HUDEP-2 (cell line): ENCODE measurements at regions not wholly inside any gene's neighbourhood (a gene's known extent, or its start where the extent isn't known, plus 50 kb on each side); places are given as distances from the start of the nearest gene placed in this dataset.

Experiments used
- DNase-seq, 76 experiments: peaks; one replicate each; lab custom pipeline; 2025; ENCODE audit not compliant: unreplicated experiment in 76 of 76; lab: John Stamatoyannopoulos, UW

- no peak for DNase-seq
Measured at GRCh38 chr2:241924069-241924908, 54.8 kb downstream of the RTP5 start.

GRCh38 chr2:241924909-241925250, 55.4 kb downstream of the RTP5 start:
- no peak for DNase-seq

DNA sequence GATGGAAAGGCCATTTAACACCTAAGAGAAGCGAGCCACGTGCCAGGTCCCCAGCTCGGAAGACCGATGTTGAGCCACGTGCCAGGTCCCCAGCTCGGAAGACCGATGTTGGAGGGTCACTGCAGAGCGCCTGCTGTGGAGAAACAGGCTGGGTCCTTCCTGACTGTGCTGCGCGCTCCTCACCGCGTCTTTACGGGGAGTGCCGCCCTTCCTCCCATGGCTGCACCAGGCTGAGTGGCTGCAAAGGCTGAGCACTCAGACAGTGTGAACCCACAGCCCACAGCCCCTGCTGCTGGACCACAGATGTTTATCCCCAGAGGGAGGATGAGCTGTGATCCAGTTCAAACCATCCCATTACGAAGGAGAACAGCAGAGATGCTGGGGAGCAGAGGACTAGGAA, 55.7 kb downstream of the RTP5 start:
- DNase-seq: no peak

DNA sequence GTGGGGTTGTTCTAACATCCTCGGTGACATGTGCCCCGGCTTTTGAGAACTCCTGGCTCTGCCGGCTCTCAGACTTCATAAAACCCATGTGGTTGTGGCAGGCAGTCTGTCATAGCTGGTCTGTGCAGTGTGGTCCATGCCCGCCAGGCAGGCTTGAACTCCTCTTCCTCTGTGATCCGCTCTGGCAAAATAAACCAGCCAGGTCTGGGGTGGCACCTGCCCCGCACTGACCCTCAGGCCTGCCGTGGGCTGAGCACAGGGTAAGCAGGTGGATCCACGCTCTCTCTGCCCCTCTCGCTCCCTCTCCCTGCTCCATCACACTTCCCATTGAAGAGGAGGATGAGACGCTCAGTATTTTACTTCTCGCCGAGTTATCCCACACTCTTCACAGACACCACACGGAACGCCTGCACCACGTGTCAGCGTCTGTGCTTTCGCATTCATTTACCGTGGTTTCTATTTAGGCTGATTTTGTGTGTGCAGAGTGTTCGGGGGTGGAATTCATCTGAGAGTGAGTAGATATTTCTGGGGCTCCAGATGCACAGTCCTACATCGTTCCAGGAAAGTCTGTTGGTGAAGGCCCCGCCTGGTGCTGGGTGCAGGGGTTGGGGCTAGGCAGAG, 56.4 kb downstream of the RTP5 start:
- DNase-seq: no peak

DNA sequence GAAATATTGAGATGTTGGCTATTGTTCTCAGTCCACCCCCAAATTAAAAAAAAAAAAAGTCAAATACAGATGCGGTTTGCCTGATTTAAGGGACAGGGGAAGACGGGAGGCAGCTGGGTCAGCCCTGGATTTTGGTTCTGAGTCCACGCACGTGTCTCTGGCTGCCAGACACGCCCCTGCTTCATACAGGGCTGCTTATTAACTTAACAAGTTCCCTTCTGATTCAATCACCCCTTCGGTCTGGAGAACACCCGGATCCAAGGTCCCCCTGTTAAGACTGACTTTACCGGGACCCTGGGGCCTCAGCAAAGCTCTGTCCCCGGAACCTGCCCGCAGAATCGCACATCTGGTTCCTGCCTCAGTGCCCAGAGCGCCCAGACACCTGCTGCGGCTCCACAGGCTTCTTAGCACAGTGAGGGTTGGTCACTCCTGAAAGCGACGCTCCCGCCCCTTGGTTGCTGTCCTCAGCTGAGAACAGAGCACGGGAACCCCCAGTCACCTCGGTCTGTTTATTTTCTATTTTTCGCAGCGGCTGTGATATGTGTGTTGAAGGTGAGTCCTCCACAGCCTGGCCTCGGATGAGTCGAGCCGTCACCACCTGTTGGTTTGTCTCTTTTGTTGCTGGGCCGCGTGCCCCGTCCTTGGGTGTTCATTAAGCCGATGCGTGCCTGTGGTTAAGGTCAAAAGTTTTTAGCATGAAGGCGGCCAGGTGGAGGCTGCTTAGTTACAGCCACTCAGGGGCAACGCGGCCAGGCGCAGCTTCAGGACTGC, 57.2 kb downstream of the RTP5 start:
- no peak for DNase-seq

- DNase-seq: no peak
Measured at GRCh38 chr2:241929551-241930490, 60.3 kb downstream of the RTP5 start.

GRCh38 chr2:241931084-241931975, 61.8 kb downstream of the RTP5 start:
- DNase-seq: no peak

GRCh38 chr2:241931976-241932898, 62.7 kb downstream of the RTP5 start:
- DNase-seq: no peak

GRCh38 chr2:241932899-241933178, 63.3 kb downstream of the RTP5 start:
- no peak for DNase-seq

- DNase-seq: no peak
Measured at GRCh38 chr2:241933179-241933911, 63.8 kb downstream of the RTP5 start.

DNA sequence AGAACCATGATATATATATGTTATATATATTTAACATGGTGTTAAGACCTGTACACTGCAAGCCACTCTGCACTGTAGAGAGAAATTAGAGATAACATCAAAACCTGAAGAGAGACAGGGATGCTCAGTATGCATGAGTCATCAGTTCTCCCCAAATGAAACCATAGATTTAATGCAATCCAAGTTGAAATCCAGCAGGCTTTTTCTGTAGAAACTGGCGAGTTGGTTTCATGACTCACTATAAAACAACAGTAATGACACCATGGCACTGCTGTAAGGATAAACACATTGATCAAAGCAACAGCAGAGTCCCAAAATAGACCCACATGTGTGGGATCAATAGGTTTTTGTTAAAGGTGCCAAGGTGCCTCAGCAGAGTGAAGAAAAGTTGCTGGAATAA, 65.8 kb downstream of the RTP5 start:
- DNase-seq: no peak

DNA sequence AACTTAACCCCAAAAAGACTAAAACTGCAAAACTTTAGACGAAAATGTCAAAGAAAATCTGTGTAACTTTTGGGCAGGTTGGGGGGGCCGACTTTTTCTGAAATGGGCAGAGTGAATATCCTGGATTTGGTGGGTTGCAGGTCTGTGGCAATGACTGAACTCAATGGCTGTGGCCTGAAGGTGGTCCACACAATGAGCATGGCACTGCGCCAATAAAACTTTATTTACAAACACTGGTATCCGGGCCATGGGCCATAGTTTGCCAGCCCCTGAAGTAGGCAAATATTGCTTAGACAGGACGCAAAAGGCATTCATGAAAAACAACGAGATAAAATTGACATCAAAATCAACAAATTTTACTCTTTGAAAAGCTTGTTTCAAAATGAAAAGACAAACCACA, 66.2 kb downstream of the RTP5 start:
- no peak for DNase-seq

- no peak for DNase-seq
Measured at GRCh38 chr2:241936457-241937133, 67.1 kb downstream of the RTP5 start.

DNA sequence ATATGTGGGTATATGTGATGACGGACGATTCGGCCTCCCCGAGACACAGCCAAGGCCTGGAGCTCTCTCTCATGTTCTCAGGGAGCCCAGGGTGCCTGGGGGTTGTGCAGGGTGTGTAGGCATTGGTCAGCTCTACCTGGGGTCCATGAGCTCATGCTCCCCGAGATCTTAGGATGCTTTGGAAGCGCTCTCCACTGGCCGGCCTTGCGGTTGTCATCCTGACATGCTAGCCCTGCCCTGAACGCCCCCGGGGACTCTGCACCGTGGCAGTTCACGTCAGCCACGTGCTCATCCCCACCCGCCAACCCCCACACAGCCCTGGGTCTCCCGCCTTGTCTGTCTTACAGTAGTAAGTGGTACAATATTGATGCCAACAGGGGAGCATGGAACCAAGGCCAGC, 67.8 kb downstream of the RTP5 start:
- DNase-seq: no peak

- no peak for DNase-seq
Measured at GRCh38 chr2:241939541-241939940, 70.0 kb downstream of the RTP5 start.

GRCh38 chr2:241940329-241940728, 70.8 kb downstream of the RTP5 start:
- peak in 6 of 76 experiments; percentile 0 to 13 (median 4) for DNase-seq

GRCh38 chr2:241941691-241942301, 72.3 kb downstream of the RTP5 start:
- peak in 7 of 76 experiments; percentile 3 to 27 (median 8) for DNase-seq
